Hippocampal formation (tissue), 2 donors: ENCODE measurements at regions not wholly inside any gene's neighbourhood (a gene's known extent, or its start where the extent isn't known, plus 50 kb on each side); places are given as distances from the start of the nearest gene placed in this dataset.

Source experiments
- DNase-seq, 2 donors: peaks; one replicate each; lab custom pipeline; 2025; lab: John Stamatoyannopoulos, UW

GRCh38 chr2:16319551-16320121 is 346.0 kb downstream of the CYRIA start:
- no peak for DNase-seq

DNA sequence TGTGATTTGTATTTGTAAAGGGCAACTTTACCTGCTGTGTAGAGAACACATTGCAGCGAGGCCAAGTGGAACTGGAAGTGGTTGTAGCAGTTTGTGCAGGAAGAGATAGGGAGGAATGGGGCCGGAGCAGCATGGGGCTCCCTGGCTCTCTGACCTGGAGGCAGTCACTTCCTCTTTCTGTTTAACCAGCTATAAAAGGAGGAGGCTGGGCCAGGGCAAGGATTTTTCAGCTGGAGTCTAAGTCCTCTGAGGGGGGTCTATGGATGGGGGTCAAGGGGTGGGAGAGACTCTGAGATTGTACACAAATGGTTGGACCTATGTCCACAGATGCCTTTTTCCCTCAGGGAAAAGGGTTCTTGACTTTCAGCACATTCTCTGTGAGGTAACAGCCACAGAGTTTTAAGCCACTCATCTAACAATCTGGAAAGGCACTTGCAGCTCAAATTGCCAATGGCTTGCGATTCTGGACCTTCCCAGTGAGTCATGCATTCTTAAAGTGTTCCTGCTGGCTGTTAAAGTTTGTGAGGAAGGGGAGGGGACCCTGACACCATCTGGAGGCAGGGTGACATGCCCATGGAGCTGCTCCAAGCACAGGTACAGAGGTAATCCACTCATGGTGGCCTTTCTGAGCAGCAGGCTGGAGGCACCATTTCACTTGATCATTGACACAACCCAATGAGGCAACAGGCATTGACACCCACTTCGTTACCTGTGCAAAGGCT is 347.0 kb downstream of the CYRIA start:
- no peak for DNase-seq

DNA sequence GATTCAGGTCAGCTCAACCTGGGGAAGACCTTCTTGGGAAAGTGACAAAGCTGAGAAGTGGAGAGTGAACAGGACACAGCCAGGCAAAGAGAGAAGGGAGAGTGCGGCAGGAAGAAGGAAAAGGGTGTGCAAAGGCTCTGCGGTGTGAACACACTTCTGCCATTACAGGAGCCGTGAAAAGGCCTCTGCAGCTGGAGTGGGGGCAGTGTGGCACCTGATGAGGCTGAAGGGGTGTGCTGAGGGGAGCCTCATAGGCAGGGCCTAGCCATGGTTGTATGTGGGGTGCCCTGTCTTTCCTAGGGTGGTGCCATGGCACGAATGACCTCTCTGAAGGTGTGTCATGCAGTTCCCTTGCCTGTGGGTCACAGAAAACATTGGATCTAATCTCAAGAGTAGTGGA is 347.6 kb downstream of the CYRIA start:
- no peak for DNase-seq

- DNase-seq = no peak
Measured at GRCh38 chr2:16317211-16317830, 348.3 kb downstream of the CYRIA start.

DNA sequence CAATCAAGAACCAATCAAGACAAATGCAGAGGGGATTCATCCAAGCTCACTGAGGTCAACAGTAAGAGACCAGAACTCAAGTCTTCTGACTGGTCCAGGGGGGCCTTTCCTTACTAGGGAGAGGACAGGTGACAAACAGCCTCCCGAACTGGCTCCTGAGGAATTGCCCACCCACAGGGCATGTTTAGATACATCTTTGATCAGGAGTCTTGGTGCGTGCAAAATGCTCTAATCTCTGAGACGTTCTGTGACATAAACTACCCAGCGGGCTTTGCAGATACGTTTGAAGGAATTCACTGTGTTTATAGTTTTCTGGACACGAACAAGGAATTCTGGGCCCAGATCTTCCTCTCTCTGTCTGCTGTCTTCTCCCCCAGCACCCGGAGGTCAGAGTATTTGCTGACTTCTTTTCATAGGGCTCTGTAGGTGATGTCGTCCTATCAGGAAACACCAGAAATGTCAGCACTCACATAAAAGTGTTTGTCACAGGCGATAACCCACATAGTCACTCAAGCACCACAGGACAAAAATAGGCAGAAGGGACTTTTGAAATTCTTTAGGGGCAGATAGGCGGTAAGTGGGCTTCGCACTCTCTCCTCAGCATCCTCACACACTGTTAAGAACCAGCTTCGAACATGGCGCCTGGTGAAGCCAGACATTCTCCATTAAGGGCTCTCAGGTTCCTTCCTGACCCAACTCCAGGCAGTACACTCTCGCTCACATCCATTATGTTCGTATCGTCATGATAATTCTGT is 349.0 kb downstream of the CYRIA start:
- no peak for DNase-seq

GRCh38 chr2:16315908-16316307 is 349.7 kb downstream of the CYRIA start:
- no peak for DNase-seq

GRCh38 chr2:16315458-16315835 is 350.2 kb downstream of the CYRIA start:
- no peak for DNase-seq

DNA sequence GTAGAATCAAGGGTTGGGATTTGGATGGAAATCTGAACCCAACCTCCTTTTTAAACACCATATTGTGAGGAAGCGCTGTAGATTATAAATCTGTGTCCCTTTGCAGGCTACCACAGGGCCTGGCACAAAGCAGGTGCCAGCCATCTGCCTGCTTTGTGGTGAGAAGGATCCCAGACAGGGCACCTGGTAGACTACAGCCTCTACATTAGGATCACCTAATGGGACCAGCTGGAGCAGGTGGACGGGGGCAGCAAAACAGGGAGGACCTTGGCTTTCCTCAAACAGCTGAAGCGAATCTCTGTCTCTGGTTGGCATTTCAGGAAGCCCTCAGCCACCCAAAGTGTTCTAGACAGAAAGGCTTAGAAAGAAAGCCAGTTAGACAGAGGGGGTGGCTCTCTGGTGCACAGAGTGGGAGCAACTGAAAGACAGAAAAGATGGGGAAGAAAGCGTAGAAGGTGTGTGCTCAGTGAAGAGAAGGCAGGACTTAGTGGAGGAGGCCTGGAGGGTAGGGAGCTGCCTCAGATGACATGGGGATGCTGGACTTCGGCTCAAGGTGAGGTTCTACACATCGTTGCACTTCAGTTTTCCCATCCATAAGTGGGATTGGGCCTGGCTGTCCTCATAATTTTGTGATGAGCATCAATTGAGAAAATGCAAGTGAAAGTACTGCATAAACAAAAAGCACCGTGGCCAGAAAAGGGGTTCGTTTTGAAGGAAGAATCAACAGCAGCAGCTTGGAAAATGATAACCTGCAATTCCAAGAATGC is 350.8 kb downstream of the CYRIA start:
- no peak for DNase-seq

- no peak for DNase-seq
Measured at GRCh38 chr2:16314001-16314400, 351.6 kb downstream of the CYRIA start.

DNA sequence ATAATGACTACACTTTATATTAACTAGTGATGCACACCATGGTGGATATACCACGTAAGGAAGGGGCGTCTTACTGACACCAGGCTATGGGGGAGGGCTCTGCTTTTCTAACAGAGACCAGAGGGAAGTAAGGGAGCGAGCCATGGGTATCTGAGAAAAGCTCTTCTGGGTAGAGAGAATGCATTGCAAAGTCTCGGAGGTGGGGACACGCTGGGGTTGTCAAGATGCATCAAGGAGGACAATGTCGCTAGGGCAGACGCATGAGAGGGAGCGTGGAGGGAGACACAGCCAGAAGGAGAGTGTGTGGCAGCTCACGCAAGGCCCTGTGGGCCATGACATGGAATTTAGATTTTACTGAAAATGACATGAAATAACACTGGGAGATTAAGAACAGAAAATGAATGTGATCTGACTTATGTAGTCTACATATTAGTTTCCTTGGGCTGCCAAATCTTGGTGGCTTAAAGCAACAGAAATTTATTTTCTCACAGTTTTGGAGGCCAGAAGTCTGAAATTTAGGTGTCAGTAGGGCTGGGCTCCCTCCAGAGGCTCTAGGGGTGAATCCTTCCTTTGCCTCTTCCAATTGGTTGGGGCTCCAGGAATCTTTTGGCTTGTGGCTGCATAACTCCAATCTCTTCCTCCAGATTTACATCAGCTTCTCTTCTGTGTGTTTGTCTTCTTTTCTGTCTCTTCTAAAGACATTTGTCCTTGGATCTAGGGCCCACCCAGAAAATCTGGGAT is 352.2 kb downstream of the CYRIA start:
- DNase-seq = no peak

- DNase-seq = no peak
Measured at GRCh38 chr2:16312771-16313170, 352.9 kb downstream of the CYRIA start.

DNA sequence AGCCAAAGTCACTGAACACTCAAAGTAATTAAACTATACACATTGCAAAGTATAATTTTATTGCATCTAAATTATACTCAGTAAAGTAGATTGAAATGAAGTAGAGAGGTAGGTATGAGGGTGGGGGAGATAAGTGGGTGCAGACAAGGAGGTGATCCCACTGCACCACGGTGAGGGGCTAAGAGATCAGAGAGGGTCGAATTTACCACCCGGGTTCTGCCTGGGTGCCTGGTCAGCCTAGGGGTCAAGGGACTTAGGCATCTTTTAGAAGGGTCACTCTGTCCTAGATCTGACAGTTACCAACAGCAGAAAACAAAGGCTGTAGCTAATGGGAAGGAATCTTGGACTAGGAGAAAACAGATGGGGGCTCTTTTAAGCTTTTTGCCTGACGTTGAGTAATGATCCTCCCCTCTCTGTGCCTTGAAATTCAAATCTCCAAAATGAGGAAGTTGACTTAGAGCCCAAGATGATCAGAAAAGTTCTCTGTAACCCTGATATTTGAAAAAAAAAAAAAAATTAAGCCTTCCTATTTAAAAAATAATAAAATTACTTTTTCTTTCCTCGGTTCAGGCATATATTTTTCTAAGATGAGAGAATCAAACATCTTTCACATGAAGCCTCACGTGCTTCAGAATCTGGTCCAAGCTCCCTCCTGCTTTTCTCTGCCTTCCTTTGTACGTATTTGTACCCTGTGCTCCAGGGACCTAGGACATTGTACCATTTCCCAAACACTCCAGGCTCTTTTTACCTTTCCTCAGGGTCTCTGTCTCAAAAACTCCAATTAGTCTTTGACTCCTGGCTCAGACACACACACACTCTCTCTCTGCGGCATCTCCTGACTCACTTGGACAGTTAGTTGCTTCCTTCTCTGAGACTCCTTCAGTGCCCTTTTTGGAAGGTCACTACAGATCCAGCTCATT is 353.9 kb downstream of the CYRIA start:
- DNase-seq = no peak

DNA sequence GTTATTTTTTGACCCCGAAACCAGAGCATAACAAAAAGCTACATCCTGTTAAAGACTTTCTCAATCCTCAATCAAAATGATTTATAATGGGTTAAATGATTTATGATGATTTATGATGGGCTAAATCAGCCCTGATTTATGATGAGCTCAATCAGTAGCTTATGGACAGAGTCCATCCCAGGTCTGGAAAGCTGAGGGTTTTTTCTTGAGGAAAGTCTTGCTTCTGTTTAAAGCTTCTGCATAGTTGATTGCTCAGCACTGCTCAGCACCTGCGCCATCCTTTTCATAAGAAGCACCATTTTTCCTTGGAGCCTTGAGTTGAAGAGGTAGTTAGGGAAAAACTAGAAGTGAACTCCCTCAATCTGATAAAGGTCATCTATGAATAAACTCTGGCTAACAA is 356.8 kb downstream of the CYRIA start:
- DNase-seq = no peak

DNA sequence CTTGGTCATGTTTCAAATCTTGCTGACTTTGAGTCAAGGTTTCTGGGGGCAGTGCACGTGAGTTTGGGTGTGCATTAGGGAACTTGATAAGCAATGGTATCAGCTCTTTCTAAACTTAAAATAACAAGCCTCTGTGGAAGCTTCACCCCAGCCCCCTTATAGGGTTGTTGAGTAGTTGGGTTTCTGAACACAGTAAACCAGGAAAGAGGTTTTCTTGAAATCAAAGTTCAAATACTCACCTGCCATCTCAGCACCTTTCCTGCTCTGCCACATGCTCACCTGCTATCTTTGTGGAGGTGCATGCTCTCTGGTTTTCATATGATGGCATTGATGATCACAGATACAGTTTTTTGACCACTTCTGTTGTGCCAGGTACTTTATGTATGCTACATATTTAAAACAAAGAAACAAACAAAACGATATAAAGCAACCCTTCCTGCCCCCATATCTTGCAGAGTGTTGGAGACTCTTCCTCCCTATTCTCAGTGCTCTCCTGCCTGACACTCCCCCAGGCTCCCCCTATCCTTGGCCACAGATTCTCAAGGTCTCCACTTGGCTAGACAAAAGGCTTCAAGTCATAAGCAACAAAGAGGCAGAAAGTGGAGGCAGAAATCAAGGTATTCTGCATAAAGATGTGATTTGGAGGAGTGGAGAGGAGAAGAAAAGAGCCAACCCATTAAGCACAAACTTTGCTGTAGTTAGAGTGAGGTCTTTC is 360.6 kb downstream of the CYRIA start:
- DNase-seq = no peak

GRCh38 chr2:16303761-16304160 is 361.9 kb downstream of the CYRIA start:
- DNase-seq = no peak

DNA sequence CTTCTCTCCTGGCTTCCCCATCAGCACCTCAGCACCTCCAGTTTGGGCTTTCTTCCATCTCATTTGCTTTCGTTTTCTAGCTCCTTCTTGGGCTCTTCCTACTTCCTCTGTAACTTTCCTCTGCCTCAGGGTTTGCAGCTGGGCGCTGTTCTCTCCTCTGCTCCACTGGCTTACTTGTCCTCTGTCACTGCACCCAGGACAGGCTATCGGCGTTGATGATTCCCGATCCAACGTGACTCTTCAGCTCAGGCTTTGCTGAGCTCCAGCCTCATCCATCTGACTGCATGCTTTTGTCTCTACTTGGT is 362.4 kb downstream of the CYRIA start:
- DNase-seq = no peak

DNA sequence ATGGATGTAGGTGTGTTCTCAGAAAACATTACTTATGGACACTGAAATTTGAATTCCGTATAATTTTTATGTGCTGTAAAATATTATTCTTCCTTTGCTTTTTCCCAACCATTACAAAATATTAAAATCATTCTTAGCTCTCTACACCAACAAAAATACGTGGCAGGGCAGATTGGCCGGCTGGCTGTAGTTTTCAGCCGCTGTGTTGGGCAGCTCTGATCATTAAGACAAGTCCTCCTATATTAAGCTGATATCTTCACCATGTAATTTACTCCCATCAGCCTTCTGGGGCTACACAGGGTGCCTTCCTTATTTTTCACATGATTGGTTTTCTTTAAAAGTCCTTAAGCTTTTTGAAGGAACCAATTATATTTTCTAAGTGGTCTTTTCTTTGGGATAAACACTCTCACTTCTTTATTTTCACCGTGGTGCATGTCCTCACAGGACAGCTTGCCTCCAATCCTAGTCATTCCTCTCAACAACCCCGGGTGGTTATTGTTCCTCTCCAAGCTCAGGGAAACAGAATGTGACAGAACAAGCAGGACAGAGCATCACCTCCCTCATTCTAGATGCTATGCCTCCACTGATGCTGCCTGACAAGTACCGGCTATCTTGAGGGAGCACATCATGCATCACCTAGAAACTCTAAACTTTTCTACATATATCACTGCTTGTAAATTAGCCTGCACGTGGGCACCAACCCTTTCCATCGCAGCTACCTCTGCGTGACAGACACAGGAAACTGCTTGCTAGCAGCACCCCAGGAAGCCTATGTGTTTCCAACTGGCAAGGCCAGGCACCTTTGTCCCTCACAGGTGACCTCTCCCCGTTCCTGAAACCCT is 362.3 kb downstream of the MYCN start:
- DNase-seq = no peak

- no peak for DNase-seq
Measured at GRCh38 chr2:16301961-16302360, 361.6 kb downstream of the MYCN start.

GRCh38 chr2:16298866-16299265 is 358.5 kb downstream of the MYCN start:
- no peak for DNase-seq
